Stimulated activated CD4-positive, alpha-beta T cell treated with anti-CD3 and anti-CD28 coated beads, Interleukin-15, amount 100 ng/mL, for 24 hours (primary cell): ENCODE measurements at regions not wholly inside any gene's neighbourhood (a gene's known extent, or its start where the extent isn't known, plus 50 kb on each side); places are given as distances from the start of the nearest gene placed in this dataset.

Source experiments
- DNase-seq: peaks from one replicate; pipeline ENCODE4 v3.0.0-alpha.2; 2020

DNA sequence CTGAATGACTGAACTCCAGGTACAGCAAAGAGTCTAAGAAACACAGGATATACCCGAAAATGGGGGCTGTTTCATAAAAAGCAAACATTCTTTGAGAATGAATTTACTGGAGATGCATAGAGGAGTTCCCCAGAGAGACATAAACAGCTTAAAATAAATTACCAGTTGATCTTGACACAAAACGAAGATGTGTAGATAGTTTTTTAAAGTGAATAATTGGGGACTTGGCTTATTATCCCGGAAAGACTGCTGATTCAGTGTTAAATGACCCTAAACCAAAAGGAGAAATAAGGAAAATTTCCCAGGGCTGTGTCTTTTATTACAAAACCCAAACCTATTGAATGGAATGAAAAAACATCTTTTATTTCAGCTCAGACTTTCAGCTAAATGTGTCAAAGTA lies 1052.8 kb upstream of the TMEM132C start:
- DNase-seq = no peak

DNA sequence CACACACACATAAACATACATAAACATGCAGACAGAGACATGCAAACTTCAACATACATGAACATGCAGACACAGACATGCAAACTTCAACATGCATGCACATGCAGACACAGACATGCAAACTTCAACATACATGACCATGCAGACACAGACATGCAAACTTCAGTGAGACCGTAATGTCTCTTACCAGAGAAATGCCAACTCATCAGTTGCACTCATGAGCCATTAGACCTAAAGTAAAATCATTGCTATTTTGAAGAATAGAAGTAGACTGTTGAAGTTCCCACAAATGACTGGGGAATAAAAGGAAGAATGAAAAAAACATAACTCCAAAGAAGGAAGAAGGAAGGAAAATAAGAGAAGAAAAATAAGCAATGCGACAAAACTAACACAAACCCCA lies 1044.0 kb upstream of the TMEM132C start:
- DNase-seq = no peak

DNA sequence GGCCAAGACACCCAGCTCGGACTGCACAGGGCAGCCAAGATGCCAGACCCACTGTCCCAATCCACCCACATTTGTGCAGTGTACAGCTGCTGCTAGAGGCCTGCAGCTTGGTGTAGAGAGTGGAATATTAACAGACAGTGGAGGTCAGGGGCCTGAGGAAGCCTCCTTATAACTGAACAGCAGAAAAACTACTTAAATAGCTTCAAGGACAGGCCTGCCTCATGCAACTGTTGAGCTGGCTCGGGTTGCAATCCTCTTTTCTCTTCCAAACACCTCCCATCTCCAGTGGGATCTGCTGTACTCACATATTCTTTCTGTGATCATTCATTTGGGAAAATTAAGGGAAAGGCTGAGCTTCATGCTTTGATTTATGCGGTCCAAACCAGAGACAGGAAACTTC lies 1043.2 kb upstream of the TMEM132C start:
- no peak for DNase-seq

DNA sequence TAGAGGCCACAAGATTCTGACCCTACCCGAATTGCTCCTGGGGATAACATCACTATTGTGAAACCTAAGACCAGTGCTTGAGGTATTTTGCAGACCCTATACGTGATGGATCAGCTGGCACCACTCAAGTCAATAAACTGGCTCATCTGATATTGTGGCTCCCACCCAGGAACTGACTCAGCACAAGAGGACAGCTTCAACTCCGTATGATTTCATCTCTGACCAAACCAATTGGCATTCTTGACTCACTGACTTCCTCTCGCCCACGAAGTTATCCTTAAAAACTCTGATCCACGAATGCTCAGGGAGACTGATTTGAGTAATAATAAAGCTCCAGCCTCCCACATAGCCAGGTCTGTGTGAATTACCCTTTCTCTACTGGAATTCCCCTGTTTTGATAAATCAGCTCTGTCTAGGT lies 1036.1 kb upstream of the TMEM132C start:
- peak; percentile 2 for DNase-seq

DNA sequence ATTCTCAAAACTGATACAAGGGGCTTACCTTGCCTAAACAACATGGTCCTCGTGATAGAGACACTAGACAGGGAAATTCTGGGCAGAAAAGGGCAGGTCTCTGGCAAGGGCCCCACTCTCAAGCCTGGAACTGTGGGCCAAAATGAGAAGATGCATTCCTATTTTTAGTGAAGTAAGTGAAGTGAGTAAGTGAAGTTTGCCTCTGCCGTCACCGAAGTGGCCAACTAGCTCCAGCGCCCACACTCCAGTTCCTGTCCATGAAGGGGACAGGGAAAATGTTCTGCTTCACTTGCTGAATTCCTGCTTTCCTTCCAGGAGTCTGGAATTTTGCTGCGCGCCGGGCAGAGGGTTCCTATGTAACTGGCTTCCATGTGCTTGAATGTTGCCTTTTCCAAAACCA lies 1035.6 kb upstream of the TMEM132C start:
- DNase-seq = no peak

DNA sequence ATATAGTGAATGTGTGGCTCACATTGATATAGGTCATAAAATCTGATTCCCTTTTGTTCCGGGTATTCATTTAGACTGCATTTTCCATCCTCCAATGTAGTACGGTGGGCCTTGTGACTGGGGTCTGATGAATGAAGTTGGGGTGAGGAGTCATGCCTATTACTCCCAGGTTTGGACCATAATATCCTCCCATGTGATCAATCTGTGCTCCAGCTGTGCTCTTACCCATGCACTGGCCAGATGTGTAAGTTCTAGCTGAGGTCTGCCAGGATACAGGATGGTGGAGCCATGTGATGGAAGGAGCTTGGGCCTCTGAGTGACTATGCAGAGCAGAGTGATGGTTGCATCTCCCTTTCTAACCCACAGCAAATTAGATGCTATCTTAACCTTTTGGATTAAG lies 1034.0 kb upstream of the TMEM132C start:
- no peak for DNase-seq

DNA sequence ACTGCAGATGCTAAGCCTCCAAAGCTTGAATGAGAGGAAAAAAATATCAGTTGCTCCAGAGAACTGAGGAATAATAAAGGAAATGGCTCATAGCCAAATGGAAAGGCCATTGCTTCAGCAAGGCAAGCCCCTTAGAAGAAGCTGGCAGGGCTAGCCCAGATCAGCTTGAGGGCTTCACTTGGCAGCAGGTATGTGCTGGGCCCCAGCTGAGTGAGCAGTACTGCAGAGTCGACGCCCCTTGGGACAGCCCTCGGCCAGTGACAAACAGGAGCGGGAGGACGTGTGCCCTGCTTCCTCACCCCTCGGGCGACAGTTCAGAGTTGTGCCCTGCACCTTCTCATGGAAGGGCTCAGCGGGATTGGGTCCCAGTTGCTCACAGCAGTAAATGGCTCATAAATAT lies 1031.2 kb upstream of the TMEM132C start:
- no peak for DNase-seq

DNA sequence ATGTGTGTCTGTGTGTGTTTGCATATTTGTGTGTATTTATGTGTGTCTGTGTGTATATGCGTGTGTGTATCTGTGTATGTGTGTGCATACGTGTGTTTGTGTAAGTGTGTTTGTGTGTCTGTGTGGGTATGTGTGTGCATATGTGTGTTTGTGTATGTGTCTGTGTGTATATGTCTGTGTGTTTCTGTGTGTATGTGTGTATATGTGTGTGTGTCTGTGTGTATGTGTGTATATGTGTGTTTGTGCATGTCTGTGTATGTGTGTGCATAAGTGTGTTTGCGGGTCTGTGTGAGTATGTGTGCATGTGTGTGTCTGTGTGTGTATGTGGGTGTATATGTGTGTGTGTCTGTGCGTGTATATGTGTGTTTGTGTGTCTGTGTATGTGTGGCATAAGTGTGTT lies 1030.5 kb upstream of the TMEM132C start:
- DNase-seq = no peak

DNA sequence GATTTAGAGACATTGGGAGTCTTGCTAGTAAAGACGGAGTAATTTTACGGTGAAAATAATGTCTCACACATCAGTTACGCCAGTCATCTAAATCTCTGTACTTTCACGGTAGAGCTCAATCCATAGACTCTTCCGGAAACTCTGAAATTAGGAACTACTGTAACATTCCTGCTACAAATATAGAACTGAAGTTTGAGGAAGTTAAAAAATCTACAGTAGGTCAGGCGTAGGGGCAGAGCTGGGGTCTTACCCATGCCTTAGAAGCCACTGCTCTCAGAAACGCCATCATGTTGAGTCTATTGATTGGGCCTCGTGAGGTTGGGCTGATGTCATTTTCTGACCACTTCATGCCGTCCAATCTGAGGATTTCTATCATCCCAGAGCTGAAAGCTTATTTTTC lies 1029.8 kb upstream of the TMEM132C start:
- no peak for DNase-seq

DNA sequence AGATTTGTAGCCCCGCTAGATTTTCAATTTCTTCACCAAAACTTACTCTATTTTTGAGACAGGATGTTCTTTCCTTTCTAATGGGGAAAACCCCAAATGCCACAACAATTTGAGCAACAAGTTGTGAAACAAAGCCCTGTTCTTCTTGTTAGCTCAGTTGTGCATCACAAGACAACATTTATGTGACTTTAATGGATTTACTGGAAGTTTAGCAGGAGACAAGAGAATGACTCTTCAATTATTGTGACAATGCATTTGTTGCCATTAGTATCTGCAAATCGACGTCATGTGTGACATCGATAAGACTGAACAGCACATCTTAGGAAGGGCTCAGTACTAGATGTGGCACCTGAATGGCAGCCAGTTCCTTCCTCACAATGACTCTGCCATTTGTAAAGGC lies 1028.9 kb upstream of the TMEM132C start:
- no peak for DNase-seq

DNA sequence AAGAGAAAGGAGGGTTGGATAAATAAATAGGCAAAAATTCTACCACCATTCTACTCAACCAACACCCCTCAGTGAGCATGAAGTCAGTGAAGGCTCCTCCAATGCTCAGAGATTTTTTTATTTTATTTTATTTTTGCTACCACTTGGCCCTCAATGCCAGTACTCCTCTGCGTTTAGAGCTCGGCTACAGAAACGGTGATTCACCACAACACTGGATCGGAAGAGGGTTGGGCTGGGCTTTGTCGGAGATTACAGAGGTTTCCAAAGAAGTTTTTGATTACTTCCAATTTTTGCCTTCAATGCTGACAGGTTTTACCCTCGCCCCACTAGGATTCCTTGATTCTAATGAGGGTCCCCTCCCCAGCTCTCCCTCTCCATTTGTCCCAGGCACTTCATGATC lies 1027.2 kb upstream of the TMEM132C start:
- no peak for DNase-seq

DNA sequence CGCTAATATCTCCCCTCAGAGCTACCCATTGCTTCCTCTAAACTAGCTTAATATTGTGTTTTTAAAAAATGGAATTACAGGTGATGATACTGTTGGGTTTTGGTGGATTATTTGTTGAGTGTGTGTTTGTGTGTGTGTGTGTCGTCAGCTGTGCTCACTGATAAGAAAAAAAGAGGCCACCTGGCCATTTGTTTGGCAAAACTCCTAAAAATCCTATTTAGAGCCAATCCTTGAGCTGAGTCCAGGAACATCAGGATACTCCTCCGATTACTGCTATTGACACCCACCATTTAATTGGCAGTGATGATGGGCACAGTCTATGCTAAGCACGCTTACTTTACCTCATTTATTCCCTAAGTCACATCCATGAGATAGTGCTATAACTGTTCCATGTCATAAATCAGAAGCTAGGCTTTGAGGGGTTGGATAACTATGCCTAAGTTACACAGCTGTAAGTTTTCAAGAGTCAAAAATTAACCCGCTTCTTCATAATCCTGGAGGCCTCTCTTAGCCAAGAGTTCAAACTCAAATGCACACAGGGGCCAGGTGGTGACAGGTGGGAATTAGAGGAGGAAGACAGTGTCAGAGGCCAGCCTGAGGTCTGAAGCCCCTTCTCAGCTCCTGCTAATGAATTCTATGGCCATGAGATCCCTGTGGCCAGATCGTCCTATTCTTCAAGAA lies 1026.6 kb upstream of the TMEM132C start:
- DNase-seq = no peak

DNA sequence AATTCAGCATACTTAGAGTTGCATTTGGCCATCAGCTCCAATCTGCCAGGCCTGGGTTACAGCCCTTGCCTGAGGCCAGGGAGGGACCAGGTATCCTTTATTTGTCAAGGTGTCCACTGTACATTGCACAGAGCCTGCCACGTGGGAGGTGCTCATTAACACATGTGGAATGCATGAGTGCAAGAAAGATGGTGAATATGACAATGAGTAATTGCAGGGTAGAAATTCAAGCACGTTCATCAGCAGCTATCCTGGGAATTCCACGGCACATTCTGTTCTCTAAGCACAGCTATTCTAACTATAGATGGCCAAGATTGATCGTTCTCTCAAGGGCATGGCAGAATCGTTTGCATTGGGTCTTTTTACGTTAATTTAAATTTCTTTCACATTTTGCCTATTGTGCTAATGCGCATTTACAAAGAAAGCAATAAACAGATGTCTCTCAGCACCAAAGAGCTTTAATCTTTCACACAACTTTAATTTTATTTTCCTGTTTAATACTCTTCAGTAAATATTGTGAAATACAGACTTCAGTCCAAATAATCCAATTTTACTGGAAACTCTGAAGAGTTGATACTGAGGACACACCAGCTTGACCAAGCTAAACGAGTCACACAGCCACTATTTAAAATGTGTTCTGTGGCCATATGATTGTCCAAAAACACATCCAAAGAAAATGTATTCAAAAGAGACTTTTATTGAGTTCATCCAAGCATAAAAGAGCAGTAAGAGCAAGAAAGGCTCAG lies 1025.7 kb upstream of the TMEM132C start:
- no peak for DNase-seq

DNA sequence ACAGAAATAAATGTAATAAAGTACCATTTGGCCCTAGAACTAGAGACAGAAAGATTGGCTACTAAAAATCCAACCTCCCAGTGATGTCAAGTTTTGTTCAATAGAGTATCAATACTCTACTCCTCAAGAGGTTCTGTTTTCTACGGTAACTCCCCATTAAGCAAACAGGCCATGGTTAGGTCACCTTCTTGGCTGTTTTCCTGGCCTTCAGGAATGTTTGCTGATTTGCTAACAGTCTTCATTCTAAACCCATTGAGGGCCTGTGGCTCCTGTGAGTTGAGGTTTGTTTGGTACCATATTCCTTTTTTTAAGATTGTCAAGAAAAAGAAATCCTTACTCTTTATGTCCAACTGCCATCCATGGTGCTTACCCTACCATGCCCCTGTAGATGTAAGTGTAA lies 1022.0 kb upstream of the TMEM132C start:
- no peak for DNase-seq

DNA sequence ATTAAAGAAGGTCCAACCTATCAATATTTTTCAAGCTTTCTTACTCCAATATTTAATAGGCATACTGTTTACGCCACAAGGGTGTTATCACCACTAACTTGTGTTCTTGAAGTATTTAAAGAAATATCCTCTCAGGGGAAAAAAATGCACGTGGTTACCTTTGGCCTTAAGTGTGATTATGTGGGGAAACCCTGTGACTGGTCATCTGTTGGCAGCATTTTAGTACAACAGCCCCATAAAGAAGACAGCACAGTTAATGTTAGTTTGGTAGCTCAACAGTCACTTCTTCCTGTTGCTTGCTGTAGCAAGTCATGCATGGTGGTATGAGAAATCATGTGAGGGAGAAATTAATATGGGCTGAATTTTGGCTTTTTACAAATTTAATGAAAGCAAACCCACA lies 1021.5 kb upstream of the TMEM132C start:
- no peak for DNase-seq

DNA sequence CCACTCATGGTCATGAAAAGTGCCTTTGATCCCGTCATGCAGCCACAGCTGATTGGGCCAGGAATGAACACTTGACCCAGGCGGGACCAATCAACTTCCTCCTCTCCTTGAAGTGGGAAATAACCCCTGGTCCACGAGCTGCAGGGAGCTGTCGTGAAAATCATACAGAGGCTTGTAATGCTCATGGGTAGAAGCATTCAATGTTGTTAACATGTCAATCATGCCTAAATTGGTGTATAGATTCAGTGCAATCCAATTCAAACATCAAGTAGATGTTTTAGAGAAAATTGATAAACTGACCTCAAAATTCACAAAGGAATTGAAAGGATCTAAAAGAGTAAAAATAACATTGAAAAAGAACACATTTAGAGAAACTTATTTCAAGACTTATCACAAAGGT lies 1019.0 kb upstream of the TMEM132C start:
- no peak for DNase-seq

DNA sequence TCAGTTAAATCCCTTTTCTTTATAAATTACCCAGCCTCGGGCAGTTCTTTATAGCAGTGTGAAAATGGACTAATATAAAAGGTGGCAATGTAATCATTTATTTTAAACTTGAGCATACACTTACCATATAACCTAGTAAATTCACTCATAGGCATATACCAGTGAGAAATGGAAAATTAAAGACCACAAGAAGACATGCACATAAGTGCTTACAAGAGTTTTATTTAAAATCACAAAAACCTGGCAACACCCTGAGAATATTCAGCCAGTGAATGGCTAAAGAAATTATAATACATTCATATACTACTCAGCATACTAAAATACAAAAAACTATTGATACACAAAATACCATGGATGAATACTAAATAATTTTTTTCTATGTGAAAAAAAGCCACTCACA lies 1017.5 kb upstream of the TMEM132C start:
- DNase-seq = no peak

DNA sequence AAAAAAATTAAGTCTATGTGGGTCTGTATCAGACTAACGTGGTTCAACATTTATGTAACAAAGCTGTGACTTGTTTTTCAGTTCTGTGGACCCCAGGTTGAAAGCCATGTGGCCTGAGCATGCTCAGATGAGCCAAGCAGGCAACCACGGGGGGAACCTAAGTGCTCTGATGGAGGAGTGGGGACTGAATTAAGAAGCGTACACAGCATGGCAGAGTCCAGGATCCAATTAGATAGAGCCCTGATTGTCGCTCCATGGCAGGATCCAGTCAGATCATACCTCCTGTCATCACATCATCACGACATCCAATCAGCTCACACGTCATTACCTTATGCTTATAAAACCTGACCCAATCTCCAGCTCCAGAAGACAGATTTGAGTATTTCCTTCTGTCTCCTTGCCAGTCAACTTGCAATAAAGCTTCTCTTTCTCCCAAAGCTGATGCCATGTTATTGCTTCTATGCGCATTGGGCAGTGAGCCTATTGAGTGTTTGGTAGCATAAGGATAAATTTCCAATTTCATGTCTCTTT lies 1013.1 kb upstream of the TMEM132C start:
- DNase-seq = no peak

DNA sequence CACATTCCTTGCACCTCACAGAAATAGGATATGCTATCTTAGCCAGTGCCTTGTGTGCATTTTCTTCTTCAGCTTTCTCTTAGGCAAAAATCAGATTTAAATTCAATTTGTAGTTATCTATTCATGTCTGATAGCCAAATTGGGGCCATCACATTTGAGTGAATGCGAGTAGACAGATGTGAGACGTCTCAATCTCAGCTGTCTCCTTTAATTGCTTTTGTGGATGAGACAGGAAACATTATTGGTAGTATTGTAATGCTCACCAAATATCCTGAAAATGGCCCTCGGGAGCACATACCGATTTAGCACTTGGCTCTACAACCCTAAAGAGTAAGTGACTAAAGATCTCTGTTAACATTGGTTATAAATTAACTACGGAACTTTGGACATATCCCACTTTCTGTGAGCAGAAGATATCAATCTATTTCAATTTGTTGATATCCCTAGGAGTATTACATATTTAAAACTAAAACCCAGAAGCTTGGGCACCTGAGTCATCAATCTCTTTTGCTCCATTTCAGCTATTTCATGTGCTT lies 1012.5 kb upstream of the TMEM132C start:
- no peak for DNase-seq

DNA sequence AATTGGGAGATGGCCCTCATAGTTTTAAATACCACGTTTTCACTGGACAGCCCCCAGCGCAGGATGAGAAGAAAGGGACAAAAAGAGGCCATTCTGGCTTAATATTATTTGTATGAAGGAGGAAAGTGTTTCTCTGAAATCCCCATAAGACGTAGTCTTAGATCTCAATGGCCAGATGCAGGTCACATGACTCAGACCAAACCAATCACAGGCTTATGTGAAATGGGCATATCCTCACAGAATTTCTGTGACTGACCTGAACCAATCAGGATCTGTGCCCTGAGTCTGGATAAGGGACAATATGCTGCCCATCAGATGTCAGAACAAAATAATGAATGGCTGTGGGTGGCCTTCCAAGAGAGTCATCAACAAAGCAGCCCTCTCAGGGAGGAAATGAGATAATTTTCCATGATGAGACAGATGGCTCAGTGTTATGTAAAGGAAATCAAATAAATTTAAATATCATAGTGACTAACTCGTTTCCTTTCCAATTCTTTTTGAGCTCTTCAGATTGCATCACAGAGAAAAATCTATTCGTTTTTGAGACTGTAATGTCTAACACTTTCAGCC lies 1009.5 kb upstream of the TMEM132C start:
- DNase-seq = no peak

DNA sequence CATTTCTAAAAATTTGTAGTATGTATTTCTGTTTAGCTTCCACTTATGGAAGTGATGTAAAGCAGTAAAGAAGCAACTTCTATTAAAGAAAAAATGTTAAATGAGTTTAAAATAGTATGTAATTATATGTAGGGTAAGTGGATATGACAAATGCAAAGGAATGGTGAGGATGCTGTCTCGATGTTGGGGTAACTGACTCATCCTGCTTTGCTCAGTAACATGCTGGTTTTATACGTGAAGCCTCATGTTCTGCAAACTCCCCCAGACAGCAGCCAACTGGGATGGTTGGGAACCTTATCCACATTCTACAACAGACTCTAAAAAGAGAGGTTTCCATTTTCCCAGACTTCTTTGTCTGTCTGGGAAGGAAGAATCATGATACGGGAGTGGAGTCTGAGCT lies 1006.4 kb upstream of the TMEM132C start:
- no peak for DNase-seq

DNA sequence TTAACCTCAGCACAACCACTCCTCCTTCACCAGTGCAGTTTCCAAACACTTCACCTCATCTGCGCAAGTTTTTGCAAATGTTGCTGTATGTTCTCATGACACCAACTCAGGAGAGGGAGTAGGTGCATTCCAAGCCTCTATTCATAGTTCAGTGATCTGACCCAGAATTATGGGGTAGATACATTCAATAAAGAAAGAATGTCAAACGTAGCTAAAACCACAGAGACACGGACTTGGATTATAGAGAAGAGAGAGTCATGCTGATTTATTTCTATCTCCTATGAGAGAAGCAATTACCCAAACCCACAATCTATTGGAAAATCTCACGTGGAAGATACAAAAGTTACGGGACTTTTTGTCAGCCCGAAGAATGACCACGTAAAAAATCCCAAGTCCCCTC lies 1006.0 kb upstream of the TMEM132C start:
- no peak for DNase-seq

DNA sequence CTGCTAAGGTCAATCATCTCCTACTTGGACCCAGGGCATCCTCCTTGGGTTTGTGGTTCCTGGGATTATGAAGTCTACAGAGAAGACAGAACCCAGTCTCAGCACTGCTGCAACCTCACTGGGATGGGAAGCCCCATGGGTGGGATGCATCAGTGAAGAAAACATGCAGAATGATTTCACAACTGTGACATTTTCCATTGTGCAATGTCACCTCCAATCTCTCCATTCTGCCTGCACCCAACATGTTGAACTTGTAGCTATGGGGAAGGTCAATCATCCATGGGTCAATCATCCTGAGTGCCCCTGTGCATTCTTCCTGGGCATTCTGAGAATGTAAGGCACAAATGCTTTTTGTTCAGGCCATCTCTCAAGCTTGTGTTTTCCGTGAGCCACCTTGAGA lies 1004.4 kb upstream of the TMEM132C start:
- DNase-seq = no peak

DNA sequence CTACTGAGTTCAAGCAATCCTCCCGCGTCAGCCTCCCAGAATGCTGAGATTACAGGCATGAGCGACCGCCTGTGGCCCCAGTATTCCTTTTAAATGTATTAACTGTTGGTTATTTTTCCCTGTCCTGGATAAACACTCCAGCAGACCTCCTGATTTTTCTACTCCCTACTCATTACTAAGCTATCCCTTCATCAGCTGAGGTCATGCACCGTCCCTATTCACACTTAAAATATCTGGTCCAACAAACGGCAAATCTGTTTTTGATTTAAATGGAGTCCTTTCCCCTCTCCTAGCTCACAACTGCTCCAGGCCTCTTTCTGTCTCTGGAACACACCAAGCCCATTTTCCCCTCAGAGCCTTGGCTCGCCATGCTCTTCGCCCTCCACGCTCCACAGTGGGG lies 1003.3 kb upstream of the TMEM132C start:
- no peak for DNase-seq
